MCF 10A (cell line): ENCODE measurements at regions not wholly inside any gene's neighbourhood (a gene's known extent, or its start where the extent isn't known, plus 50 kb on each side); places are given as distances from the start of the nearest gene placed in this dataset.

Source experiments
- BruUV-seq: library from RNA; stranded (reverse); fragments of 400-500 nt; replicated peaks from 2 replicates; lab custom pipeline; 2021; lab: Mats Ljungman, UMichigan
- CTCF ChIA-PET: fragments of 300-600 bp; sonication (Branson Sonifier 250); formaldehyde crosslinking; extraction: SDS; loops from one replicate; lab custom pipeline; 2021; ENCODE audit warnings: antibody characterized with exemption, inconsistent platforms; lab: Yijun Ruan, JAX
- POLR2A ChIA-PET: fragments of 300-600, 350-650 bp; sonication (Branson Sonifier 250); formaldehyde crosslinking; extraction: SDS; loops from one replicate; lab custom pipeline; 2020; ENCODE audit warnings: antibody characterized with exemption, inconsistent platforms; lab: Yijun Ruan, JAX
- DNase-seq: peaks from one replicate; pipeline ENCODE4 v3.0.0-alpha.2; 2018; ENCODE audit not compliant: unreplicated experiment
- H3K27ac Mint-ChIP-seq: one replicate; pipeline ENCODE4 v1.8.0; 2022; ENCODE audit warnings: mild to moderate bottlenecking, low read depth, mixed read lengths; ENCODE audit not compliant: unreplicated experiment
- H3K27me3 Mint-ChIP-seq: one replicate; pipeline ENCODE4 v1.8.0; 2022; ENCODE audit warnings: mixed read lengths; ENCODE audit not compliant: insufficient read depth, unreplicated experiment
- H3K36me3 Mint-ChIP-seq: one replicate; pipeline ENCODE4 v1.8.0; 2022; ENCODE audit warnings: mild to moderate bottlenecking, moderate library complexity, mixed read lengths; ENCODE audit not compliant: insufficient read depth, unreplicated experiment
- H3K4me1 Mint-ChIP-seq: one replicate; pipeline ENCODE4 v1.8.0; 2022; ENCODE audit warnings: mixed read lengths; ENCODE audit not compliant: insufficient read depth, unreplicated experiment
- H3K4me3 Mint-ChIP-seq: one replicate; pipeline ENCODE4 v1.8.0; 2022; ENCODE audit warnings: mild to moderate bottlenecking, moderate library complexity, mixed read lengths; ENCODE audit not compliant: unreplicated experiment
- H3K9me3 Mint-ChIP-seq: one replicate; pipeline ENCODE4 v1.8.0; 2022; ENCODE audit warnings: mixed read lengths; ENCODE audit not compliant: unreplicated experiment
- intact Hi-C: fragments of 100-400 bp; cut with micrococcal nuclease; formaldehyde crosslinking; loops from 2 replicates; pipeline ENCODE4 v1.14.1; 2022
- TF ChIP-seq, protein P1 (sequence below): fragments of 200-600 bp; IDR thresholded peaks from one replicate; pipeline ENCODE4 v1.8.0; 2022; ENCODE audit warnings: antibody characterized with exemption, mild to moderate bottlenecking; ENCODE audit not compliant: unreplicated experiment

DNA sequence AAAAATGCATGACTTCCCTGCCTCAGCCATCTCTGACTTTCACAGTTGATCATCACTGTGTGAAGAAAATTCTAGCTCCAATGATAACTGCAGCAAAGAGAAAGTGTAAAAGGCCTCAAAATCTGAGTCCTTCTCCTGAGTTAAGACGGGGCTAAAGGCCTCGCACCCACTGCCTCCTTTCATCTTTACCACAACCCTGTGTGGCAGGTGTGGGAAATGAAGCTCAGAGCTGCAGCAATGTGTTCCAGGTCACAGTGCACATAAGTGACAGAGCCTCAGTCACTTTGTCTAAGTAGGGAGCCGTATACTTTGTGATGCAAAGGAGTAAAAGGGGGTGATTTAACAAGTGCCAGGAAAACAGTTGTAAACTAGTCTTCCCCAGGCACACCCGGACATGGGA is 144.7 kb upstream of the TMCC3 start:
- H3K27me3 Mint-ChIP-seq: peaks cover 9% of the 10 kb centered on the region
- TF ChIP-seq, protein P1, sequence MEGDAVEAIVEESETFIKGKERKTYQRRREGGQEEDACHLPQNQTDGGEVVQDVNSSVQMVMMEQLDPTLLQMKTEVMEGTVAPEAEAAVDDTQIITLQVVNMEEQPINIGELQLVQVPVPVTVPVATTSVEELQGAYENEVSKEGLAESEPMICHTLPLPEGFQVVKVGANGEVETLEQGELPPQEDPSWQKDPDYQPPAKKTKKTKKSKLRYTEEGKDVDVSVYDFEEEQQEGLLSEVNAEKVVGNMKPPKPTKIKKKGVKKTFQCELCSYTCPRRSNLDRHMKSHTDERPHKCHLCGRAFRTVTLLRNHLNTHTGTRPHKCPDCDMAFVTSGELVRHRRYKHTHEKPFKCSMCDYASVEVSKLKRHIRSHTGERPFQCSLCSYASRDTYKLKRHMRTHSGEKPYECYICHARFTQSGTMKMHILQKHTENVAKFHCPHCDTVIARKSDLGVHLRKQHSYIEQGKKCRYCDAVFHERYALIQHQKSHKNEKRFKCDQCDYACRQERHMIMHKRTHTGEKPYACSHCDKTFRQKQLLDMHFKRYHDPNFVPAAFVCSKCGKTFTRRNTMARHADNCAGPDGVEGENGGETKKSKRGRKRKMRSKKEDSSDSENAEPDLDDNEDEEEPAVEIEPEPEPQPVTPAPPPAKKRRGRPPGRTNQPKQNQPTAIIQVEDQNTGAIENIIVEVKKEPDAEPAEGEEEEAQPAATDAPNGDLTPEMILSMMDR: no peak
- H3K4me1 Mint-ChIP-seq: peaks cover 6% of the 10 kb centered on the region
- CTCF ChIA-PET: interaction anchor here (0.6 to 1.4 kb wide), 2 partner anchors 11 to 740 kb away, joined by 3 to 6 read pairs; no protein-coding TSS in a partner anchor
- POLR2A ChIA-PET: interaction anchor here (0.9 to 1.4 kb wide), 3 partner anchors 13 to 209 kb away, joined by 3 to 5 read pairs (median 5); partner anchors contain the start of gene NDUFA12
- intact Hi-C loops: no loop called here
- BruUV-seq: no TSS peak
- H3K27ac Mint-ChIP-seq: no peak overlapping the region
- H3K9me3 Mint-ChIP-seq: no peaks in the 10 kb centered on the region
- H3K4me3 Mint-ChIP-seq: no peak overlapping the region
- no peaks in the 10 kb centered on the region for H3K36me3 Mint-ChIP-seq
- DNase-seq: no peak

DNA sequence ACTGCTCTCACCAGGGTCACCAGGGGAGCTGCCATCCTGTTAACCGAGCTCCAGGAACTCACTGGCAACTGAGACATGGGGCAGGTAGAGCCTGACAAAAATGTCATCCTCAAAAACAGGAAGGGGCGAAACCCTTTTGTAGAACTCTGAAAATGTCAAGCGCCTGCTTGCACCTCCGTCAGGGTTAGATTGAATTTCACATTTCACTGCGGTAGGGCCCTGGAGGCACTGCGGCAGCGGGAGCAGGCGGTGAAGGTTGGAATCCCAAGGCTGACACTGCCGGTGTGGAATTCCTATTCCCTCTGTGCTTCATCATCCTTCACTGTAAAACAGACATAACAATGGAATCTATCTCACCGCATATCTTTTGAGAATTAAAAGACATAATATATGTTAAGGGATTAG is 142.8 kb upstream of the TMCC3 start:
- no peak for DNase-seq
- ChIA-PET POLR2A (no interaction called here), CTCF (interaction anchor here (0.6 to 1.0 kb wide), 3 partner anchors 11 to 247 kb away, joined by 3 to 4 read pairs (median 4); no protein-coding TSS in a partner anchor)
- no TSS peak for BruUV-seq
- TF ChIP-seq, protein P1: no peak
- Mint-ChIP-seq H3K9me3 (no peaks in the 10 kb centered on the region), H3K4me3 (no peak overlapping the region), H3K36me3 (no peaks in the 10 kb centered on the region), H3K27me3 (peaks cover 11% of the 10 kb centered on the region), H3K27ac (no peak overlapping the region), H3K4me1 (peaks cover 6% of the 10 kb centered on the region)
- intact Hi-C loops: no loop called here

DNA sequence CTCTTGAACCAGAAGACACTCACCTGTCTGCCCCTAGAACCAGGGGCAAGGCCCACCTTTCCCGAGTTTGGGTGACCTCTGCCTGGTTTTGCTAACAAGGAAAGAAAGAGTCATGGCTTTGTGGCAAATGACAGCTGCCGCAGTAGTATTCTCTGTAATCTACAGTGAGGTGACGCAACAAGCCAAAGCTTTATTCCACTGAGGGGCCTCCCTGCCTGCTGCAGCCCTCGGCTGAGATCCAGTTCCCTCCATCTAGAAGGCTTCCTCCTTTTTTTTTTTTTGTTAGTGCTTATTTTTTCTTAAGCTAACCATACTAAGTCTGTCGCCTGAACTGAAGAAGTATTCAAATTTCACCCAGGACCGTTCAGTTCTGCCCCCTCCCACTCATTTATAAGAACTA is 142.3 kb upstream of the TMCC3 start:
- CTCF ChIA-PET: interaction anchor here (0.7 to 1.0 kb wide), 2 partner anchors 11 to 247 kb away, joined by 4 read pairs; no protein-coding TSS in a partner anchor
- no TSS peak for BruUV-seq
- no peaks in the 10 kb centered on the region for H3K9me3 Mint-ChIP-seq
- DNase-seq: no peak
- H3K27ac Mint-ChIP-seq: no peak overlapping the region
- TF ChIP-seq, protein P1: no peak
- no peak overlapping the region for H3K4me3 Mint-ChIP-seq
- POLR2A ChIA-PET: no interaction called here
- H3K27me3 Mint-ChIP-seq: peaks cover 11% of the 10 kb centered on the region
- intact Hi-C loops: no loop called here
- no peaks in the 10 kb centered on the region for H3K36me3 Mint-ChIP-seq
- peaks cover 6% of the 10 kb centered on the region for H3K4me1 Mint-ChIP-seq

DNA sequence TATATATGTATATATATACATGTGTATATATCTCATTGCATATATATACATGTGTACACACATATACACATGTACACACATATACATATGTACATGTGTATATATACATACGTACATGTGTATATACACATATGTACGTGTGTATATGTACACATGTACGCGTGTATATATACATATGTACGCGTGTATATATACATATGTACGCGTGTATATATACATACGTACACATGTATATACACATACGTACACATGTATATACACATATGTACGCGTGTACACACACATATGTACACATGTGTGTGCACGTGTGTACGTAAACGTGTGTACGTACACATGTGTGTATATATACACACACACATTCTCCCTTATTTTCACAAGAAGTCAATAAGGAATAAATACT is 141.6 kb upstream of the TMCC3 start:
- Mint-ChIP-seq H3K9me3 (no peaks in the 10 kb centered on the region), H3K4me1 (peaks cover 6% of the 10 kb centered on the region), H3K4me3 (no peak overlapping the region), H3K27me3 (peaks cover 11% of the 10 kb centered on the region), H3K36me3 (no peaks in the 10 kb centered on the region), H3K27ac (no peak overlapping the region)
- DNase-seq: no peak
- intact Hi-C loops: no loop called here
- ChIA-PET CTCF (no interaction called here), POLR2A (no interaction called here)
- BruUV-seq: no TSS peak
- TF ChIP-seq, protein P1: no peak
